ENCODE measurements at regions not wholly inside any gene's neighbourhood (a gene's known extent, or its start where the extent isn't known, plus 50 kb on each side); places are given as distances from the start of the nearest gene placed in this dataset.

- TF ChIP-seq POLR2AphosphoS5 (IDR thresholded peaks at IDR 0.05) (no peak), CTCF (IDR thresholded peaks at IDR 0.05) (no peak)
Observed at GRCh38 chr10:61181832-61182231, 237.8 kb upstream of the RHOBTB1 start.

Measured in breast epithelium (tissue), 3 donors.